Superior temporal gyrus (tissue), 1 donor: ENCODE measurements at regions not wholly inside any gene's neighbourhood (a gene's known extent, or its start where the extent isn't known, plus 50 kb on each side); places are given as distances from the start of the nearest gene placed in this dataset.
A peak's percentile ranks its signal among the peaks of the same experiment; 100 is the strongest.

ENCODE experiments used
- DNase-seq: peaks from one replicate; pipeline ENCODE4 v3.0.0-alpha.2; 2016; ENCODE audit errors: extremely low spot score

- no peak for DNase-seq
Observed at GRCh38 chr1:208640295-208640694, 396.1 kb upstream of the PLXNA2 start.

GRCh38 chr1:208641579-208642280 lies 397.5 kb upstream of the PLXNA2 start:
- no peak for DNase-seq

GRCh38 chr1:208643005-208643597 lies 398.9 kb upstream of the PLXNA2 start:
- DNase-seq, result no peak

GRCh38 chr1:208644401-208645160 lies 400.4 kb upstream of the PLXNA2 start:
- no peak for DNase-seq

GRCh38 chr1:208646431-208646830 lies 402.2 kb upstream of the PLXNA2 start:
- DNase-seq, result no peak

- DNase-seq, result no peak
Observed at GRCh38 chr1:208648146-208648545, 404.0 kb upstream of the PLXNA2 start.

- DNase-seq, result peak; percentile 86
Observed at GRCh38 chr1:208652296-208653160, 408.3 kb upstream of the PLXNA2 start.

GRCh38 chr1:208653426-208653825 lies 409.2 kb upstream of the PLXNA2 start:
- no peak for DNase-seq

GRCh38 chr1:208654241-208654640 lies 410.1 kb upstream of the PLXNA2 start:
- DNase-seq, result no peak

- no peak for DNase-seq
Observed at GRCh38 chr1:208665936-208666335, 421.8 kb upstream of the PLXNA2 start.

- DNase-seq, result no peak
Observed at GRCh38 chr1:208668991-208669390, 424.8 kb upstream of the PLXNA2 start.

- no peak for DNase-seq
Observed at GRCh38 chr1:208670778-208671177, 426.6 kb upstream of the PLXNA2 start.

- no peak for DNase-seq
Observed at GRCh38 chr1:208681878-208682663, 437.9 kb upstream of the PLXNA2 start.

- no peak for DNase-seq
Observed at GRCh38 chr1:208682664-208683013, 438.5 kb upstream of the PLXNA2 start.

- DNase-seq, result no peak
Observed at GRCh38 chr1:208683141-208683540, 439.0 kb upstream of the PLXNA2 start.

GRCh38 chr1:208684192-208684591 lies 440.0 kb upstream of the PLXNA2 start:
- DNase-seq, result no peak

- no peak for DNase-seq
Observed at GRCh38 chr1:208686592-208686991, 442.4 kb upstream of the PLXNA2 start.

GRCh38 chr1:208688656-208689315 lies 444.6 kb upstream of the PLXNA2 start:
- no peak for DNase-seq

GRCh38 chr1:208691012-208691411 lies 446.8 kb upstream of the PLXNA2 start:
- no peak for DNase-seq

- no peak for DNase-seq
Observed at GRCh38 chr1:208709981-208710380, 465.8 kb upstream of the PLXNA2 start.

- DNase-seq, result no peak
Observed at GRCh38 chr1:208714323-208714722, 470.1 kb upstream of the PLXNA2 start.
